DMS53 treated with DMSO at 0.1 percent for 48 hours (cell line): ENCODE measurements at regions not wholly inside any gene's neighbourhood (a gene's known extent, or its start where the extent isn't known, plus 50 kb on each side); places are given as distances from the start of the nearest gene placed in this dataset.
"Not testable (repeated sequence)": the region's sequence is repeated elsewhere in the genome, so short reads cannot be mapped to it uniquely, and the experiment has no call there.

Source experiments
- DNase-seq: peaks from one replicate; lab custom pipeline; 2025; ENCODE audit not compliant: unreplicated experiment; lab: John Stamatoyannopoulos, UW

GRCh38 chr5:155114655-155115054, 101.1 kb downstream of the KIF4B start:
- DNase-seq, result no peak

GRCh38 chr5:155116456-155117251, 103.1 kb downstream of the KIF4B start:
- no peak for DNase-seq

- no peak for DNase-seq
Observed at GRCh38 chr5:155125551-155126095, 112.1 kb downstream of the KIF4B start.

GRCh38 chr5:155126573-155126972, 113.0 kb downstream of the KIF4B start:
- no peak for DNase-seq

GRCh38 chr5:155127552-155127951, 114.0 kb downstream of the KIF4B start:
- no peak for DNase-seq

- DNase-seq, result no peak
Observed at GRCh38 chr5:155128786-155129512, 115.4 kb downstream of the KIF4B start.

- DNase-seq, result no peak
Observed at GRCh38 chr5:155129513-155129880, 115.9 kb downstream of the KIF4B start.

GRCh38 chr5:155134130-155134529, 120.6 kb downstream of the KIF4B start:
- DNase-seq, result no peak

GRCh38 chr5:155136216-155136850, 122.8 kb downstream of the KIF4B start:
- DNase-seq, result no peak

GRCh38 chr5:155137683-155138082, 124.1 kb downstream of the KIF4B start:
- DNase-seq, result no peak

GRCh38 chr5:155140646-155141045, 127.1 kb downstream of the KIF4B start:
- DNase-seq, result no peak

- DNase-seq, result no peak
Observed at GRCh38 chr5:155144956-155145355, 131.4 kb downstream of the KIF4B start.

- no peak for DNase-seq
Observed at GRCh38 chr5:155147222-155147621, 133.7 kb downstream of the KIF4B start.

GRCh38 chr5:155148694-155149093, 135.1 kb downstream of the KIF4B start:
- DNase-seq, result no peak

GRCh38 chr5:155150012-155150411, 136.5 kb downstream of the KIF4B start:
- DNase-seq, result no peak

GRCh38 chr5:155154973-155155372, 141.4 kb downstream of the KIF4B start:
- no peak for DNase-seq

GRCh38 chr5:155163084-155163483, 149.5 kb downstream of the KIF4B start:
- not testable (repeated sequence) for DNase-seq

GRCh38 chr5:155167736-155168135, 154.2 kb downstream of the KIF4B start:
- no peak for DNase-seq

GRCh38 chr5:155181542-155181941, 168.0 kb downstream of the KIF4B start:
- no peak for DNase-seq

GRCh38 chr5:155189476-155189875, 175.9 kb downstream of the KIF4B start:
- no peak for DNase-seq

- peak; percentile 70 for DNase-seq
Observed at GRCh38 chr5:155189981-155190380, 176.4 kb downstream of the KIF4B start.

GRCh38 chr5:155193029-155193428, 179.5 kb downstream of the KIF4B start:
- peak; percentile 54 for DNase-seq
